ENCODE measurements at regions not wholly inside any gene's neighbourhood (a gene's known extent, or its start where the extent isn't known, plus 50 kb on each side); places are given as distances from the start of the nearest gene placed in this dataset.
A peak's percentile ranks its signal among the peaks of the same experiment; 100 is the strongest.

DNA sequence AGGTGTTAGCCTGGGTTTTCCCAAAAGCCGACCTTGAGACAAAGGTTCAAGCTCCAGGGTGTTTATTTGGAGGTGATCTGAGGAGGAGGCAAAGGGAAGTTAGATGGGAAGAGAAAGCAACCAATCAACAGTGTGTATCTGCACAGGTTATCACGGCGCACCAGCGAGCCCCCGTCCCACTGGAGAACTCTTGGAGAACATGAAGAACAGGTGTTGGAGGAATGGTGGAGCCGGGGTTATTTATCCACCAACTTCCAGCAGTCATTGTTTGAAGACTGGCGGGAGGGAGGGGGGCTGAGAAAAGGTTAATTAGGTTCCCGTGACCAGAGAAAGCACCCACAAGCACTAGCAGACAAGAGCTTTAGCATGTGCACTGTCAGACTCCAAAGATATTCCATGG, 282.5 kb upstream of the FOXK1 start:
- Mint-ChIP-seq H3K27ac (ENCODE audit: unreplicated experiment) (no peak overlapping the region), H3K4me3 (ENCODE audit: unreplicated experiment) (no peak overlapping the region), H3K4me1 (ENCODE audit: low read depth, unreplicated experiment) (no peaks in the 10 kb centered on the region), H3K9me3 (ENCODE audit: unreplicated experiment) (peaks cover 9% of the 10 kb centered on the region), H3K36me3 (ENCODE audit: insufficient read depth, unreplicated experiment) (no peaks in the 10 kb centered on the region), H3K27me3 (ENCODE audit: insufficient read depth, unreplicated experiment) (no peaks in the 10 kb centered on the region)
- ChIA-PET POLR2A (no interaction called here), CTCF (no interaction called here)
- Histone ChIP-seq H3K4me1 (no peaks in the 10 kb centered on the region), H3K36me3 (ENCODE audit: control insufficient read depth, insufficient read depth, low read length) (no peaks in the 10 kb centered on the region), H3K4me3 (ENCODE audit: low read depth, low read length) (no peak overlapping the region), H3K27me3 (replicated peaks; ENCODE audit: control insufficient read depth, insufficient read depth, low read length) (no peaks in the 10 kb centered on the region), H3K9me3 (peaks cover 2% of the 10 kb centered on the region; the same call in 1 of the 2 replicates)
- intact Hi-C loops (cut with micrococcal nuclease; ENCODE audit: unreplicated experiment), result no loop called here
- no peak for TF ChIP-seq CTCF (IDR thresholded peaks at IDR 0.05; ENCODE audit: insufficient read depth in 1 of 2, low read depth in 1 of 2, low read length in 1 of 2, severe bottlenecking in 1 of 2, unreplicated experiment in 1 of 2)
- DNase-seq, result no peak
- no TSS peak for BruUV-seq (replicated peaks)

- CTCF ChIA-PET, result no interaction called here
- H3K27ac Mint-ChIP-seq (ENCODE audit: unreplicated experiment), result no peak overlapping the region
- H3K36me3 ChIP-seq (ENCODE audit: control insufficient read depth, insufficient read depth, low read length), result no peaks in the 10 kb centered on the region
These were observed 275.6 kb upstream of the FOXK1 start for GRCh38 chr7:4406288-4407058.

DNA sequence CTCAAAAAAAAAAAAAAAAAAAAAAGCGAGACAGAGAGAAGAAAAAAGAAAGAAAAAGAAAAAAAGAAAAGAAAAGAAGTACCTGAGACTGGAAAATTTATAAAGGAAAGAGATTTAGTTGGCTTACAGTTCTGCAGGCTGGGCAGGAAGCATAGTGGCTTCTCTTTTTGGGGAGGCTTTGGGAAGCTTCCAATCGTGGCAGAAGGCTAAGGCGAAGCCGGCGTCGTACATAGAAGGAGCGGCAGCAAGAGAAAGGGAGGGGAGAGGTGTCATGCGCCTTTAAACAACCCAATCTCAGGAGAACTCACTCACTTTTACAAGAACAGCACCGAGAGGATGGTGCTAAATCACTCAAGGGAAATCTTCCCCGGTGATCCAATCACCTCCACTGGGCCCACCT, 272.1 kb upstream of the FOXK1 start:
- TF ChIP-seq CTCF (IDR thresholded peaks at IDR 0.05; ENCODE audit: insufficient read depth in 1 of 2, low read depth in 1 of 2, low read length in 1 of 2, severe bottlenecking in 1 of 2, unreplicated experiment in 1 of 2), result no peak
- H3K4me1 Mint-ChIP-seq (ENCODE audit: low read depth, unreplicated experiment), result no peaks in the 10 kb centered on the region
- DNase-seq, result no peak
- Histone ChIP-seq H3K27me3 (replicated peaks; ENCODE audit: control insufficient read depth, insufficient read depth, low read length) (no peaks in the 10 kb centered on the region), H3K4me3 (ENCODE audit: low read depth, low read length) (no peak overlapping the region), H3K4me1 (no peaks in the 10 kb centered on the region), H3K36me3 (ENCODE audit: control insufficient read depth, insufficient read depth, low read length) (no peaks in the 10 kb centered on the region), H3K9me3 (peaks cover 4% of the 10 kb centered on the region; the same call in 1 of the 2 replicates)
- no peaks in the 10 kb centered on the region for H3K27me3 Mint-ChIP-seq (ENCODE audit: insufficient read depth, unreplicated experiment)
- H3K9me3 Mint-ChIP-seq (ENCODE audit: unreplicated experiment), result peaks cover 5% of the 10 kb centered on the region
- H3K36me3 Mint-ChIP-seq (ENCODE audit: insufficient read depth, unreplicated experiment), result no peaks in the 10 kb centered on the region
- ChIA-PET CTCF (no interaction called here), POLR2A (no interaction called here)
- BruUV-seq (replicated peaks), result no TSS peak
- intact Hi-C loops (cut with micrococcal nuclease; ENCODE audit: unreplicated experiment), result no loop called here
- H3K4me3 Mint-ChIP-seq (ENCODE audit: unreplicated experiment), result no peak overlapping the region
- no peak overlapping the region for H3K27ac Mint-ChIP-seq (ENCODE audit: unreplicated experiment)

More at GRCh38 chr7:4406288-4407058, 275.6 kb upstream of the FOXK1 start:
- POLR2A ChIA-PET, result no interaction called here
- H3K27me3 Mint-ChIP-seq (ENCODE audit: insufficient read depth, unreplicated experiment), result no peaks in the 10 kb centered on the region
- no peaks in the 10 kb centered on the region for H3K4me1 Mint-ChIP-seq (ENCODE audit: low read depth, unreplicated experiment)
- peak in 1 of 2 experiments; percentile 3 for TF ChIP-seq CTCF (IDR thresholded peaks at IDR 0.05; ENCODE audit: insufficient read depth in 1 of 2, low read depth in 1 of 2, low read length in 1 of 2, severe bottlenecking in 1 of 2, unreplicated experiment in 1 of 2)
- H3K36me3 Mint-ChIP-seq (ENCODE audit: insufficient read depth, unreplicated experiment), result no peaks in the 10 kb centered on the region
- H3K27me3 ChIP-seq (replicated peaks; ENCODE audit: control insufficient read depth, insufficient read depth, low read length), result no peaks in the 10 kb centered on the region
- H3K4me3 ChIP-seq (ENCODE audit: low read depth, low read length), result no peak overlapping the region
- DNase-seq, result peak in 1 of 2 experiments; percentile 15
- no peaks in the 10 kb centered on the region; the same call in 1 of the 2 replicates for H3K9me3 ChIP-seq
- intact Hi-C loops (cut with micrococcal nuclease; ENCODE audit: unreplicated experiment), result no loop called here
- no TSS peak for BruUV-seq (replicated peaks)
- peaks cover 15% of the 10 kb centered on the region for H3K9me3 Mint-ChIP-seq (ENCODE audit: unreplicated experiment)
- H3K4me1 ChIP-seq, result no peaks in the 10 kb centered on the region
- H3K4me3 Mint-ChIP-seq (ENCODE audit: unreplicated experiment), result no peak overlapping the region
